ENCODE measurements at regions not wholly inside any gene's neighbourhood (a gene's known extent, or its start where the extent isn't known, plus 50 kb on each side); places are given as distances from the start of the nearest gene placed in this dataset.

- DNase-seq = no peak
Measured at GRCh38 chr14:29109589-29109988, 343.0 kb downstream of the FOXG1 start.

- no peak for DNase-seq
Measured at GRCh38 chr14:29111554-29111953, 345.0 kb downstream of the FOXG1 start.

GRCh38 chr14:29123017-29123416 lies 356.4 kb downstream of the FOXG1 start:
- no peak for DNase-seq

GRCh38 chr14:29126361-29126760 lies 359.8 kb downstream of the FOXG1 start:
- DNase-seq = no peak

GRCh38 chr14:29126865-29127264 lies 360.3 kb downstream of the FOXG1 start:
- no peak for DNase-seq

- DNase-seq = no peak
Measured at GRCh38 chr14:29140016-29140415, 373.4 kb downstream of the FOXG1 start.

- DNase-seq = peak in 1 of 51 donors; percentile 6
Measured at GRCh38 chr14:29144621-29145020, 378.0 kb downstream of the FOXG1 start.

- DNase-seq = no peak
Measured at GRCh38 chr14:29148221-29148620, 381.6 kb downstream of the FOXG1 start.

GRCh38 chr14:29149798-29150197 lies 383.2 kb downstream of the FOXG1 start:
- no peak for DNase-seq

GRCh38 chr14:29150659-29151058 lies 384.1 kb downstream of the FOXG1 start:
- no peak for DNase-seq

GRCh38 chr14:29156096-29156495 lies 389.5 kb downstream of the FOXG1 start:
- no peak for DNase-seq

GRCh38 chr14:29161593-29161992 lies 395.0 kb downstream of the FOXG1 start:
- DNase-seq = no peak

- DNase-seq = no peak
Measured at GRCh38 chr14:29163109-29163508, 396.5 kb downstream of the FOXG1 start.

- no peak for DNase-seq
Measured at GRCh38 chr14:29165431-29165830, 398.8 kb downstream of the FOXG1 start.

GRCh38 chr14:29166507-29166906 lies 399.9 kb downstream of the FOXG1 start:
- no peak for DNase-seq

GRCh38 chr14:29168149-29168548 lies 401.6 kb downstream of the FOXG1 start:
- DNase-seq = no peak

GRCh38 chr14:29169408-29169807 lies 402.8 kb downstream of the FOXG1 start:
- DNase-seq = no peak

- DNase-seq = no peak
Measured at GRCh38 chr14:29175706-29176105, 409.1 kb downstream of the FOXG1 start.

- DNase-seq = no peak
Measured at GRCh38 chr14:29176876-29177275, 410.3 kb downstream of the FOXG1 start.

GRCh38 chr14:29178971-29179370 lies 412.4 kb downstream of the FOXG1 start:
- DNase-seq = no peak

- DNase-seq = no peak
Measured at GRCh38 chr14:29191092-29191491, 424.5 kb downstream of the FOXG1 start.

- no peak for DNase-seq
Measured at GRCh38 chr14:29197557-29197956, 431.0 kb downstream of the FOXG1 start.

GRCh38 chr14:29205658-29206057 lies 439.1 kb downstream of the FOXG1 start:
- DNase-seq = no peak

- peak in 1 of 51 donors; percentile 48 for DNase-seq
Measured at GRCh38 chr14:29215853-29216252, 449.3 kb downstream of the FOXG1 start.
